ENCODE measurements at regions not wholly inside any gene's neighbourhood (a gene's known extent, or its start where the extent isn't known, plus 50 kb on each side); places are given as distances from the start of the nearest gene placed in this dataset.

DNA sequence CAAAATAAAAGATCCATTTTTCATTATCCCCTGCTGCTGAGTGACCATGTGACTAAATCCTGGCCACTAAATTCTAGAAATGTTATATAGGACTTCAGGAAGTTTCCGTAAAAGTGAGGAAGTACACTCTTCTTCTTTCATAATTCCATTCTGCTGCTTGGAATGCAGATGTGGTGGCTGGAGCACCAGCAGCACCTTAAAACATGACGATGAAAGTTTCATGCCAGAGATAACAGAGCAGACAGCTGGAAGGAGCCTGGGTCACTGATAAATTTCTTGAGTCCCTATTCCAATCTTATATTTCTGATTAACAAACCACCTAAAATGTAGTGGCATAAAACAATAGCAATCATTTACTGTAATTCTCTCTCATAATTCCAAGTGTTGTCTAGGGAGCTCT, 238.7 kb downstream of the TBL1XR1 start:
- TF ChIP-seq, protein P1, sequence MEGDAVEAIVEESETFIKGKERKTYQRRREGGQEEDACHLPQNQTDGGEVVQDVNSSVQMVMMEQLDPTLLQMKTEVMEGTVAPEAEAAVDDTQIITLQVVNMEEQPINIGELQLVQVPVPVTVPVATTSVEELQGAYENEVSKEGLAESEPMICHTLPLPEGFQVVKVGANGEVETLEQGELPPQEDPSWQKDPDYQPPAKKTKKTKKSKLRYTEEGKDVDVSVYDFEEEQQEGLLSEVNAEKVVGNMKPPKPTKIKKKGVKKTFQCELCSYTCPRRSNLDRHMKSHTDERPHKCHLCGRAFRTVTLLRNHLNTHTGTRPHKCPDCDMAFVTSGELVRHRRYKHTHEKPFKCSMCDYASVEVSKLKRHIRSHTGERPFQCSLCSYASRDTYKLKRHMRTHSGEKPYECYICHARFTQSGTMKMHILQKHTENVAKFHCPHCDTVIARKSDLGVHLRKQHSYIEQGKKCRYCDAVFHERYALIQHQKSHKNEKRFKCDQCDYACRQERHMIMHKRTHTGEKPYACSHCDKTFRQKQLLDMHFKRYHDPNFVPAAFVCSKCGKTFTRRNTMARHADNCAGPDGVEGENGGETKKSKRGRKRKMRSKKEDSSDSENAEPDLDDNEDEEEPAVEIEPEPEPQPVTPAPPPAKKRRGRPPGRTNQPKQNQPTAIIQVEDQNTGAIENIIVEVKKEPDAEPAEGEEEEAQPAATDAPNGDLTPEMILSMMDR (IDR thresholded peaks at IDR 0.05), result no peak
- no peak for TF ChIP-seq CHD2 (IDR thresholded peaks at IDR 0.05; ENCODE audit: low read length, partially characterized antibody)

Data from SK-N-SH (cell line).